ENCODE measurements at regions not wholly inside any gene's neighbourhood (a gene's known extent, or its start where the extent isn't known, plus 50 kb on each side); places are given as distances from the start of the nearest gene placed in this dataset.
"Not testable (repeated sequence)": the region's sequence is repeated elsewhere in the genome, so short reads cannot be mapped to it uniquely, and the experiment has no call there.

- no peak for DNase-seq
Observed at GRCh38 chr11:13782390-13783075, 114.1 kb downstream of the FAR1 start.

DNA sequence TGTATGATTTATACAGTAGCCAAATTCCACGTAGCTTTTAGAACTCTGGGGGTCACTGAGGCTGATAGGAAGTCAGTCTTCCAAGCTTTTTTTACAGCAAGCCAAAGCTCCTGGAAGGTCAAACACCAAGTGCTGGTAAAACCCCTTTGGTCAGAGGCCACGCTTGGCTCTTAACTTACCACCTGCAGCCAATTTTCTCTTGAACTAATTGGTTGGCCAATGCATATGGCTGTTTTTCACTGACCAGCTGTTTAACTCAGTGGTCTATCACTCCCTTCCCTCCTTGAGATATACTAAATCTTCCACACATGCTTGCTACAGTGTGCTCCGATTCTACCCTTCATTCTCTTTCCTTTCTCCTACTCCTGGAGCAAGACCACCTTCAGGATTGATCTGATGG is 116.0 kb downstream of the FAR1 start:
- no peak for DNase-seq

GRCh38 chr11:13784855-13785254 is 116.4 kb downstream of the FAR1 start:
- no peak for DNase-seq

- DNase-seq: no peak
Observed at GRCh38 chr11:13786688-13787087, 118.2 kb downstream of the FAR1 start.

DNA sequence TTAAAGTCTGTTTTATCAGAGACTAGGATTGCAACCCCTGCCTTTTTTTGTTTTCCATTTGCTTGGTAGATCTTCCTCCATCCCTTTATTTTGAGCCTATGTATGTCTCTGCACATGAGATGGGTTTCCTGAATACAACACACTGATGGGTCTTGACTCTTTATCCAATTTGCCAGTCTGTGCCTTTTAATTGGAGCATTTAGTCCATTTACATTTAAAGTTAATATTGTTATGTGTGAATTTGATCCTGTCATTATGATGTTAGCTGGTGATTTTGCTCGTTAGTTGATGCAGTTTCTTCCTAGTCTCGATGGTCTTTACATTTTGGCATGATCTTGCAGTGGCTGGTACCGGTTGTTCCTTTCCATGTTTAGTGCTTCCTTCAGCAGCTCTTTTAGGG is 129.1 kb downstream of the FAR1 start:
- DNase-seq: not testable (repeated sequence)

- DNase-seq: no peak
Observed at GRCh38 chr11:13800901-13801300, 132.4 kb downstream of the FAR1 start.

DNA sequence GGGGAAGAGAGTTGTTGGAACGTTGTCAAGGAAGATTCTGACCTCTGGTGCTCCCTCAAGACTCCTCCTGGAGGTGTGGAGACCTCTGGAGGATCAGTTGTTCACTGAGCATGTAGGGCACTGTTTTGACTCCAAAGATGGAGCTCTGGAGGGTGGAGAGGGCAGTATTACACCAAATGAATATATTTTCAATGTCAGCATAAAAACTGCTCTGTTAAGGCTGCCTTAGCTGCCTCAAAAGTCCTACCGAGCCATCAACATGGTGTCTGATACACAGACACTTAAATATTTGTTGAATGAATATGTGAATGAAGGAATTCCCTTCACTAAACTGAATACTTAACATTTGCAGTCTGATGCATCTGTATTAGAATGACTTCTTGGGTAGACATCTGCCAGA is 144.2 kb upstream of the SPON1 start:
- DNase-seq: no peak

- DNase-seq: no peak
Observed at GRCh38 chr11:13826505-13827278, 135.8 kb upstream of the SPON1 start.

GRCh38 chr11:13831696-13832095 is 130.8 kb upstream of the SPON1 start:
- DNase-seq: no peak

- no peak for DNase-seq
Observed at GRCh38 chr11:13834463-13834862, 128.1 kb upstream of the SPON1 start.

DNA sequence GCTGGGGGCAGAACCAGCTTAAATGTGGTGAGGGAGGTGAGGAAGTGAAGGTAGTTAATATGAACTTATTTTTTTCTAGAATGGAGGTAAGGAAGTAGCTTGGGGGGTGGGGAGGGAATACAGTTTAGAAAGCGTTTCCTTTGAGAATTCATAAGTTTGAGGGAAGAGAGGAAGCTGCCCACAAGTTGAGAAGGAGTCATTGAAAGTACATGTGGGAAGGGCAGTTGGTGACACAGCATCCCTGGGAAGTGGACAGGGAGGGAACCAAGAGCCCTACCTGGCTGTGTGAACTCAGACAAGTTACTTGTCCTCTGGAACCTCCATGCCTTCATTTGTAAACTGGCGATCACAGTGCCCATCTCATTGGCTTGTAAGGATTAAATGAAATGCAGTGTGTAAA is 125.9 kb upstream of the SPON1 start:
- no peak for DNase-seq

DNA sequence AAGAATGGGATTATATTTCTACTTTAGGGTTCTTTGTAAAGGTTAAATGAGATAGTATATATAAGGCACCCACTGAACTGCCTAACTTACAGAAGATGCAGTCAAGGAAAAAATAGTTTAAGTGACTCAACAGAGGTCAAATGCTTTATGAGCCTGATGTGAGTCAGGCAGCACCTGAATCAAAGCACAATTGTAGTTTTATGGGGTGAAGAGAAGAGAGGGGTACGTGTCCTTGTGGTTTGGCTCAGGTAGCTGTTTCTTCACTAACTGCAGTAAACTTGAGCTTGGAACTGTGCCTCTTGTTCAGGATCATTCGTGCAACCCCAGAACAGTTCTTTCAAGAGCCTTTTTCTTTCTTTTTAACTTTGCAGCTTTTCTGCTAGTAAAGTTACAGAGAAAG is 125.2 kb upstream of the SPON1 start:
- DNase-seq: no peak

- no peak for DNase-seq
Observed at GRCh38 chr11:13841393-13841792, 121.1 kb upstream of the SPON1 start.

- DNase-seq: no peak
Observed at GRCh38 chr11:13848031-13848430, 114.5 kb upstream of the SPON1 start.

- DNase-seq: no peak
Observed at GRCh38 chr11:13850231-13851005, 112.1 kb upstream of the SPON1 start.

GRCh38 chr11:13851691-13852090 is 110.8 kb upstream of the SPON1 start:
- DNase-seq: no peak

DNA sequence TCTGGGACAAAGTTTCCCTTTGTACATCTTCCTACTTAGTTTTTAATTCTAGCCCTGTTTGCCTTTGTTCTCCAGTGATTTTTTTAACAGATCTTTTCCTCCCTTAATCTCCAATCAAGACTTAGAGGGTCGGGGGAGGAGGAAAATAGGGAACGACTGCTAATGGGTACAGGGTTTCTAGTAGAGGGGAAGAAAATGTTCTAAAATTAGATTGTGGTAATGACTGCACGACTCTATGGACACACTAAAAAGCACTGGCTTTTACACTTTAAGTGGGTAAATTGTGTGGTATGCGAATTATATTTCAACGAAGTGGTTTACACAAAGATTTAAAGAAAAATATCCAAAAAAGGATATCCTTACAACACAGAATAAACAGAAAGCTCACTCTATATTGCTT is 110.0 kb upstream of the SPON1 start:
- no peak for DNase-seq

DNA sequence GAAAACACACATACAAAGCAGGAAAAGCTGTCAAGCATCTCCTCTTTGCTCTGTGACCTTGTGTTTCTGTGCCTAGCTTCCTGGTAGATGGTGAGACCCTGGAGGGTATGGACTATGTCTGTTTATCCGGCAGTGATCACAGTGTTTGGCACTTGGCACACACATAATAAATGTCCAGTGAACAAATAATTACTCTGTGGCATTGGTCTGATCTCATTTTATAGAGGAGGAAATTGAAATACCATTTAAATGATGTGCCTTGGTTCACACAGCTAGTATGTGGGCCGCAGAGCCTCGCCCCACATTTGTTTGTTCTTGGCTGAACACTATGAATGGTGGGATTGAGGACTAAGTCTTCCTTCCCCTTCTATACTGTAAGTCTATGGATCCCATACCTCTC is 104.7 kb upstream of the SPON1 start:
- no peak for DNase-seq

DNA sequence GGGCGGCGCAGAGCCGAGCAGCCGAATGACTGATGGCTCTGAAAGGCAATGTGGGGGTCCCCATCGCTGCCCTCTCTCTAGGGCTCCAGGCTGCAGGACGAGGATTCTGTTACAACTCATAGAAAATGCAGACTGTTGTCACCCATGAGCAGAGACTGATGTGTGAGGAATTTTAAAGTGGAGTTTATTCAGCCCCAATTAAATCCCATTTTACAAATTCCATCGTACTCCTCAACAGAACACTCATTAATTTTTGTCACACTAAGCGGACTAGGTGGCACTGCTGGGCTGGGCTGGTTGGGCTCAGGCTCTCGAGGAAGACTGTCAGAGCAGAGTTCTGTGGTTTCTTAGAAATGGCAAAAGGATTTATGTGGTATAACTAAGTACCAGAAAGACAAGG is 102.6 kb upstream of the SPON1 start:
- no peak for DNase-seq

- no peak for DNase-seq
Observed at GRCh38 chr11:13861411-13861810, 101.1 kb upstream of the SPON1 start.

DNA sequence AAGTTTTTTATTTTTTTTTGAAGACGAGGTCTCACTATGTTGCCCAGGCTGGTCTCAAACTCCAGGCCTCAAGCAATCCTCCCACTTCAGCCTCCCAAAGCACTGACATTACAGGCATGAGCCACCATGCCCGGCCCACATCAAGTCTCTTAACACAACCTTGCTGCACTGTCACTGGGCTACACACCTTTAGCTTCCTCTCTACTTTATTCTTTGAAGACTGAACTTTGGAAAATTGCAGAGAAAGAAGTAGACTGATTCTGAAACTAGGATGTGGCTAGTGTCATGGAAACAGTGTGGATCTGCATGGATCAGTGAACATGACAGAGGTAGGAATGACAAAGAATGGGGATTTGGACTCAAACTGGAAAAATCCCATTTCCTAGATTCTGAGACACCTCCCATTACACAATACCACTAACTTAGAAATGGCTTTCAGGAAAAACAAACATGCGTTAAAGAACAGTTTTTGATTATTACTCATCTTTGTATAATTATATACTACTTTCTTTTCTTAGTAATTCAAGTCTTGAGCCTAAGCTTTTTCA is 99.6 kb upstream of the SPON1 start:
- no peak for DNase-seq

GRCh38 chr11:13868710-13869397 is 93.7 kb upstream of the SPON1 start:
- DNase-seq: peak; percentile 10

DNA sequence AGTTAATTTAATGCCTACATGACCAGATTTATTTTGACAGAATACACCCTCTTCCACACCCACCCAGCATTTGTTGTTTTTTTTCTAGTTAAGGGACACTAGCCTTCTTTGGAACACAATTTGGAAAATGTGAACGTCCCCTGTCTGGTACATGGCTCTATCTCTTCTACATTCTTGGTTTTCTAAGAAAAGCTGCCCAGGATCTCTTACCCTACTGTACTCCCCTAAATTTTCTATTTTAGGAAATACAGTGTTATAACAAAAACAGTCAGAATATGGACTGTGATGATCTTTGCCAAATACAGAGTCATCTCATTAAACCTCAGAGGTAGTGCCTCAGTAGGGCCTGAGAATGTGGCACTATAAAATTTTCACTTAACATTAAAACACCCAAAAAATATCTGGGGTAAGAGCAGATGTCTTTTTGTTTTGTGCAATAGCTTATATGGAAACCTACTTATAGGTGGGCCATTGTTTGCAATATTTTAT is 93.1 kb upstream of the SPON1 start:
- no peak for DNase-seq
